Subcutaneous abdominal adipose tissue (tissue), 5 donors: ENCODE measurements at regions not wholly inside any gene's neighbourhood (a gene's known extent, or its start where the extent isn't known, plus 50 kb on each side); places are given as distances from the start of the nearest gene placed in this dataset.

Experiments
- H3K27ac ChIP-seq: one replicate; pipeline ENCODE4 v1.7.0; 2013; ENCODE audit warnings: low read depth, mild to moderate bottlenecking, inconsistent platforms, low read length, moderate library complexity
- H3K27me3 ChIP-seq, 5 donors: one replicate each; pipeline ENCODE4 v1.7.0; 2013; ENCODE audit warnings: low read length in 5 of 5, inconsistent platforms in 1 of 5; ENCODE audit not compliant: control insufficient read depth in 5 of 5, insufficient read depth in 4 of 5
- H3K36me3 ChIP-seq, 5 donors: one replicate each; pipeline ENCODE4 v1.7.0; 2013; ENCODE audit warnings: low read length in 5 of 5; ENCODE audit not compliant: control insufficient read depth in 5 of 5, insufficient read depth in 5 of 5
- H3K4me1 ChIP-seq, 5 donors: one replicate each; pipeline ENCODE4 v1.7.0; 2013; ENCODE audit warnings: low read length in 5 of 5, mild to moderate bottlenecking in 3 of 5, moderate library complexity in 1 of 5; ENCODE audit not compliant: control insufficient read depth in 5 of 5, insufficient read depth in 5 of 5
- H3K4me3 ChIP-seq, 5 donors: one replicate each; pipeline ENCODE4 v1.7.0; 2013; ENCODE audit warnings: low read length in 5 of 5, low read depth in 1 of 5
- H3K9ac ChIP-seq, 5 donors: one replicate each; pipeline ENCODE4 v1.7.0; 2013; ENCODE audit warnings: low read length in 5 of 5, mild to moderate bottlenecking in 4 of 5, moderate library complexity in 3 of 5
- H3K9me3 ChIP-seq, 5 donors: one replicate each; pipeline ENCODE4 v1.7.0; 2013; ENCODE audit warnings: low read length in 5 of 5; ENCODE audit not compliant: control insufficient read depth in 5 of 5
- donor health status: healthy.
- donor health status: healthy.
- donor health status: healthy.
- donor health status: healthy.
- donor health status: healthy.

DNA sequence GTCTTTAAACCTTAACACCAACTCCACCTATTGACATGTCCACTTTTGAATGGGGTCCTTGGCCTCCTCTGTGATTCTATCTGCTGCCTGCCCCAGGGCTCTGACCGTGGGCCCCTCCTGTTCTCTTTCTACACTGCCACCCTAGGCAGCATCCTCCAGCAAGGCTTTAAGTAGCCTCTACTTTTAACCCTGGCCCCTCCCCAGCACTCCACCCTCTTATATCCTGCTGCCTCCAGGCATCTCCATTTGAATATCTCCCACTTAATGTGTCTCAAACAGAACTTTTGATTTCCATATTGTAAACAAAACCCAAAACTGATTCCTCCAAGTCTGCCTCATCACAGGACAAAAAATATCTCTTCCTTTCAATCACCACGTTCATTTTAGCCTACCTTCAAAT, 90.5 kb upstream of the ARHGAP32 start:
- Histone ChIP-seq H3K4me3 (no peak overlapping the region), H3K4me1 (peaks cover 7 to 43% (median 37%) of the 10 kb centered on the region in 5 donors), H3K27ac (peak overlapping the region; percentile 82), H3K9ac (no peak overlapping the region), H3K9me3 (no peaks in the 10 kb centered on the region), H3K36me3 (no peaks in the 10 kb centered on the region), H3K27me3 (no peaks in the 10 kb centered on the region)

DNA sequence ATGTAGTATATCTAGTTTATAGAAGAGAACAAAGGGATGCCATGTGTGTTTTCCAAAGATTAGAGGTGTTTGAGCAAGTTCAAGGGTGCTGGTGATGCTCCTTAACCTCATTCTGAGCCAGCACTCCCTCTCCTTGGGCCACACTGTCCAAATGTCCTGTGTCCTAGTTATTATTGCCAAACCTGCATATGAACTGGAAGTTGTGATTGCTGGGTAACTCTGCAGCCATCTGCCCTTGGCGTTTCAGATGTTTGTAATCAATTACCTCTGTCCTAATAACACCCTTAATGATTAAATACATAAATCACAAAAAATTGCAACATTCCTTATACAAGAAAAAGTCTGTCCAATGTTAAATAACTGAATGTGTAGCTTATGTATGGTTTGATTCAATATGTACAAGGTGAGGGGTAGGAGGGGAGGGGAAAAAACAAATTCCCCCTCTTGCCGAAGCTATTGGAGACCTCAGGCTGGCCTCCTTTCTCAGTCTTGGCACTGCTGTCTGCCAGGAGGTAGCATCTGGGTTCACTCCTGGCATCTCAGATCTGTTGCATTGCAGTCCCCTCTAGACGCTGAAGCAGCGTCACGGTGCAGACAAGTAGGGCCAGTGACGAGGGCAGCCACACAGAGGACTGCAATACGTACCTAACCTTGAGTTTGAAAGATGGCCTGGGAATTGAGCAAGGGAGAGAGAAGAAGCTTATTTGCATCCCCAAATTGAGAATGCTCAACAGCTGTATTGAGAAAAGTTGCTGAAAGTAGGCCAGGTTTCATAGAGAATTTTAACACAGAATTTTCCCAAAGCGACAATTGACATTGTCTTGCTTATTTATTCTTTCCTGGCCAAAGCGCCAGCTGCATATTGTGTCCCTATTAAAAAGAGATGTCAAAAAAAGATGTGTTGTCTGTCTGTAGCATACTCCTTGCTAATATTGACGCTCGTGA, 89.6 kb upstream of the ARHGAP32 start:
- H3K27ac ChIP-seq, result peak overlapping the region; percentile 82
- H3K4me1 ChIP-seq, result peaks cover 2 to 42% (median 36%) of the 10 kb centered on the region in 5 donors
- H3K36me3 ChIP-seq, result no peaks in the 10 kb centered on the region

DNA sequence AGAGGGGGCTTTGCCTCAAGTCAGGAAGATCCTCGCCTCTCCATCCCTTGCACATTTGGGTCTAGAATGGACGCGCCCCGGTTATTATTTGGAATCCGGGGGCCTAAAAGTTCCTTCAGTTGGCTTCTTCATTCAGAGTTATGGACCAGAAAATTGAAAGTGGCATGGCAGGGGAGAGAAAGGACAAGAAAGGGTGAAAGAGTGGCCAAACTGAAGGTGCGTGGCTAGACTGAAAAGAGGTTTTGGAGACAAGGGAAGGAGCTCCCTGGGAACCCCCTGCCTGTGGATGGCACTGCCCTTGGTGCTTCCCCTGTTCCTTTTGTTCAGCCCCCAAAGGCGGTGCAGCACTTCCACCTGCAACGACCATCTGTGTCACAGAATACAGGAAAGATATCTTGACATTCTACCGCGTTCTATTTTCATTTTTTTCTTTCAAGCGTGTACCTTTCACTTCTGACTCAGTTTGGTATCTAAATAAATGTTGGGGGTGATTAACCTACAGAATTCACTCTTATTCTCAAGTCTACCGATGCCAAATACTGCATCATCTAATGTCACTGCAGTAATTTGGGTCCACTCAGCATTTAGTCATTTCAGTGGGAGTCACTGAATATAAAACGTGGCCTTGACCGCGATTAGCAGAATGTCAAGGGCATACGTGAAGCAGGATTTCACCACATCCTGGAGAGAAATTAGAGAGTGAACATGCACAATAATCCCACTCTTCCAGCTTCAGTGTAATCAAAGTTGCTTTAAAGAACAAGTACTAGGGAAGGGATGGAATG, 88.1 kb upstream of the ARHGAP32 start:
- H3K9me3 ChIP-seq, result no peaks in the 10 kb centered on the region
- no peaks in the 10 kb centered on the region for H3K27me3 ChIP-seq
- H3K9ac ChIP-seq, result peak overlapping the region in 3 of 5 donors; percentile 39 to 57 (median 46)
- peak overlapping the region; percentile 64 for H3K27ac ChIP-seq
- H3K4me1 ChIP-seq, result peaks cover 2 to 56% (median 42%) of the 10 kb centered on the region in 5 donors
- H3K4me3 ChIP-seq, result peak overlapping the region; percentile 61 to 71 (median 63)
- H3K36me3 ChIP-seq, result no peaks in the 10 kb centered on the region

More for the DNA sequence above, 89.6 kb upstream of the ARHGAP32 start:
- Histone ChIP-seq H3K9me3 (no peaks in the 10 kb centered on the region), H3K4me3 (no peak overlapping the region), H3K9ac (no peak overlapping the region), H3K27me3 (no peaks in the 10 kb centered on the region)

DNA sequence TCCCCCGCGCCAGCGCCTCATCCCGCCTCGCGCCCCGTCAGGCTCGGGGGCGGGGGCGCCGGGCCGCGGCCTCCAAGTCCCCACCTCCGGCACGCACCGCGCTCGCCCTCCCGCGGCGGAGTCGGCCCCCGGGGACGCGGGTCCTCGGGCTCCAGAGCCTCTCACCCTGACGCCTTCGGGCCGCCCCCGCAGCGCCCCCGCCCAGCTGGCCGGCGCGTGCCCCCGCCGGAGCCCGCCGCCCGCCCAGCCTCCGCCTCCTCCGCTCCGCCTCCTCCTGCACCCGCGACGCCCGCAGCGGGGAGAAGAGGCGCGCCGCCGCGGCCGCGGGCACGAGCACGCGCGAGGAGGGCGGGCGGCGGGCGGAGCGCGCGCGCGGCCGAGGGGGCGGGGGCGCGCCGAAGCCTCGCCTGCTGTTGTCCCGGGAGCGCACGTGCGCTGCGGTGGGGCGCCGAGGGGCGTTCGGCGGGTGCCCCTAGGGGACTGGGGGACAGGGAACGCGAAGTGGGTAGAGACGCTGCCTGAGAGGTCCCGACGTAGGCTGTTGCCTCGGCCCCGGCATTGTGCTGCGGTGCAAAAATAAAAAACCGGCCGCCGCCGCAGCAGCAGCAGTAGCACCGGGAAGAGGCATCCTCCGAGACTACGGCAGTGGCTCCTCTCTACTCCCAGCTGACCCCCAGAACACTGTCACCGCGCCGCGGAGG, 87.4 kb upstream of the ARHGAP32 start:
- Histone ChIP-seq H3K9ac (peak overlapping the region in 3 of 5 donors; percentile 39 to 57 (median 46)), H3K27me3 (no peaks in the 10 kb centered on the region), H3K9me3 (no peaks in the 10 kb centered on the region), H3K27ac (peak overlapping the region; percentile 64), H3K36me3 (no peaks in the 10 kb centered on the region), H3K4me1 (peaks cover 0 to 60% (median 38%) of the 10 kb centered on the region in 5 donors), H3K4me3 (peak overlapping the region; percentile 61 to 71 (median 63))

DNA sequence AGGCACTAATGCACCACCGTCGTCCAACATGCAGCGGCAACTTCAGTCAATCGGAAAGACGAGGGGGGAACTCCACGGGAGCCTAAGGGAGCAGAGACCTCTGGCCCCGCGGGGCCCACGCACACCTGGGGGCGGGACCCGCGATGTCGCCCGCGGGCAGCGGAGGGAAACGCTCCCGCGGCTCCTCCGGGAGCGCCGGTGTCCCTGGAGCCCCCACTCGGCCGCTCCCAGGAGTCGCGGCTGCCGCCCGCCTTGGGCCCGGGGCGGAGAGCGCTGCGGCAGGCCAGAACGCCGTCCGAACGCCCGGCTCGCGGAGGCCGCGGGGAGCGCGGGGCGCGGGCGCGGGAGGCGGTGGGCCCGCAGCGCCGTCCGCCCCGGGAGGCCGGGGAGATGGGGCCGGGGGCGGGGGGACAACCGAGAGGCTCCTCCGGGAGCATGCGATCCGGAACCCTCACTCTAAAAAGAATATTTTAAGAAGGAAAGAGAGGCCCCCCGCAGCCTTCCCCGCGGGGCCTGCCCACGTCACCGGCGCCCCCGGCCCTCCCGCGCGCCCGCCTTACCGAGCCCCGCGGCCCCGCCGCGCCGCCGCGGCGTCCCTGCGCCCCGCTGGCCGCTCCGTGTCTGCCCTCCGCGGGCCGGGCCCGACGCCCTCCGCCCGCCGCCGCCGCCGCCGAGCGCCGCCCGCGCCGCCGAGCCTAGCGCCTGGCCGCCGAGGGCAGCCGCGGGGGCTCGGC, 86.6 kb upstream of the ARHGAP32 start:
- Histone ChIP-seq H3K4me1 (peaks cover 0 to 60% (median 38%) of the 10 kb centered on the region in 5 donors), H3K4me3 (peak overlapping the region; percentile 64 to 73 (median 68)), H3K27me3 (no peaks in the 10 kb centered on the region), H3K27ac (no peak overlapping the region), H3K9ac (peak overlapping the region in 4 of 5 donors; percentile 59 to 75 (median 72)), H3K36me3 (no peaks in the 10 kb centered on the region), H3K9me3 (no peaks in the 10 kb centered on the region)

DNA sequence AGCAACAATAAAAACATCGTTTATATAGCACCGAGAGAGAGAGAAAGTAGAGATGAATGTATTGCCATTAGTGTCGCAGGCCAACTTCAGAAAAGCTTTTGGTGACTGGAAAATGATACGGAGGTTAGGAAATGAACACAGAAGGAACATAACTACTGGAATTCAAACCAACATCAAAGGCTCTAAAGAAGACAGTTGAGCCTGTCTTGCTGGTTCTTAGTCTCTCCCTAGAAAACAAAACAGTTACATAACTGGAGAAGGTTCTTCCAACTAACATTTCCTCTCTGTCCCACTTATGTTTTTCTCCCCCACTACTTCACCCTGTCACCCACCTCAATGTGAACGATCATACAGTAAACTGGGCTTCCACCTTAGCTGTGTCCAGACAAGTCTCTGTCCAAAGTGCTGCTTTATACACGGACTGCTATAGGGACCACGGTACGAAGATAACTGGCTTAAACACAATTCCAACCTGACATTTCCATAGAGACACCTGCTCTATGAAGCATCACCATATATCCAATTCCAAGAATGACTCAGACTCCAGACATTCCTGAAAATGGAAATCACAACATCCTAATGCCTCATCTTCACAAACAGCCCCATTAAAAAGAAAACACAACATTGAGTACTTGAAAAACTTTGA, 85.2 kb upstream of the ARHGAP32 start:
- H3K9ac ChIP-seq, result no peak overlapping the region
- H3K4me1 ChIP-seq, result peaks cover 0 to 60% (median 38%) of the 10 kb centered on the region in 5 donors
- no peak overlapping the region for H3K27ac ChIP-seq
- no peak overlapping the region for H3K4me3 ChIP-seq
- H3K9me3 ChIP-seq, result no peaks in the 10 kb centered on the region
- no peaks in the 10 kb centered on the region for H3K27me3 ChIP-seq
- H3K36me3 ChIP-seq, result no peaks in the 10 kb centered on the region

DNA sequence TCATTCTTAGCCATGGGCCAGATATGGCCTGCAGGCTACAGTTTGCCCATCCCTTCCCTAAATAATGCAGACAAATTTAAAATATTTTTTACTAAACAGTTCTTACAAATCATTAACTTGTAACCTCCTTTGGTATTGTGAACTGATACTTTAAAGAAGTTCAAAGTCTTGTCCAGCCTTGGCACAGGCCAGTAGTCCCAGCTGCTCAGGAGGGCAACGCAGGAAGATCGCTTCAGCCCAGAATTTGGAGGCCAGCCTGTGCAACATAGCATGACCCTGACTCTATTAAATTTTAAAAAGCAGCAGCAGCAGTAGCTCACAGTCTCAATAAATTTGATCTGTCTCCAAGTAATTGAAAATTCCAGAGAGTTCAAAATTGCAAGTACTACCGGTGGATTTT, 83.7 kb upstream of the ARHGAP32 start:
- Histone ChIP-seq H3K27me3 (no peaks in the 10 kb centered on the region), H3K9ac (no peak overlapping the region), H3K27ac (no peak overlapping the region), H3K9me3 (no peaks in the 10 kb centered on the region), H3K4me1 (peaks cover 0 to 48% (median 29%) of the 10 kb centered on the region in 5 donors), H3K36me3 (no peaks in the 10 kb centered on the region), H3K4me3 (no peak overlapping the region)

DNA sequence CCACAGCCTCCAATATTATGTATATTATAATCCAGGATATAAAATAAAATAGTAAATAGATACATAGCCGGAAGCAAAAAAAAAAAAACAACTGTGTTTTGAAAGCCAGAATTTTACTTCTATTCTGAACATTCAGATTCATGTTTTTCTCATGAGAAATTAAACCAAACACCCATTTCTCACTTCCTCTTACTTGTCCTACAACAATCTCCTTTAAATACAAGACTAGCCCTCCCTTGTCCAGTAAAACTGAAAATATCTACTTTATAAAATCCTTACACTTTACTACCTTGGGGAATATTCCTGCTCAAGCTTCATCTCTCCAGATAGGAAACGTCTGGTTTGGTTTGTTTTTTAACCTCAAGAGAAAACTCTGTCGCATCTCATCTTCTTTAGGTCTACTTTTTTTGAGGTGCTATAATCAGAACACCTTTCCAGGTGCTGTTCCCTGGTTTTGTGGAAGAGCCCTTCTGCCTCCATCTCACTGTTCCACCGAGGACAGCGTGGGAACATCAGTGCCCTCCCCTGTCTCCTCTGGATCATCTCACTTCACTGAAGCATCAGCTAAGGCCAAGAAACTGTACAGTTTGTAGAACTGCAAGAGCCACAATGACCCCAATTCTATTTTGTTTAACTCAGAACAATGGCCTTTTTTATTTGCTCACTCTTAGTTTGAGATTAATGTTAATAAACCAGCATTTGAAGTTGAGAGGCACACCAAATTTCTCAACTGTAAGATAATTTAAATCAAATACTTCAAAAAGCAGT, 82.0 kb upstream of the ARHGAP32 start:
- Histone ChIP-seq H3K9me3 (no peaks in the 10 kb centered on the region), H3K4me3 (no peak overlapping the region), H3K36me3 (no peaks in the 10 kb centered on the region), H3K27ac (no peak overlapping the region), H3K4me1 (peaks cover 0 to 39% (median 16%) of the 10 kb centered on the region in 5 donors), H3K9ac (no peak overlapping the region), H3K27me3 (no peaks in the 10 kb centered on the region)
